IMR-90 (cell line): ENCODE measurements at regions not wholly inside any gene's neighbourhood (a gene's known extent, or its start where the extent isn't known, plus 50 kb on each side); places are given as distances from the start of the nearest gene placed in this dataset.
"Not testable (repeated sequence)": the region's sequence is repeated elsewhere in the genome, so short reads cannot be mapped to it uniquely, and the experiment has no call there.

Experiments
- ATAC-seq: fragments of 200-7000 bp; cut with Tn5 transposase; 2 replicates; pipeline ENCODE4 v1.9.1; 2020; ENCODE audit warnings: low read depth, mild to moderate bottlenecking, moderate library complexity
- BruUV-seq: library from RNA; stranded (reverse); fragments of 400-500 nt; replicated peaks from 2 replicates; lab custom pipeline; 2021; lab: Mats Ljungman, UMichigan
- CTCF ChIA-PET: fragments of 300-600 bp; formaldehyde crosslinking; extraction: SDS; loops from one replicate; lab custom pipeline; 2021; ENCODE audit warnings: antibody characterized with exemption; lab: Yijun Ruan, JAX
- POLR2A ChIA-PET: fragments of 300-600 bp; sonication (Branson Sonifier 250); formaldehyde crosslinking; loops from one replicate; lab custom pipeline; 2022; ENCODE audit warnings: antibody characterized with exemption; ENCODE audit not compliant: unreplicated experiment; lab: Charles Lee
- DNase-seq: peaks from one replicate; pipeline ENCODE4 v3.0.0; 2013
- H2AFZ ChIP-seq: replicated peaks from 2 replicates; pipeline ENCODE3; 2013; ENCODE audit warnings: low read length, mild to moderate bottlenecking; ENCODE audit not compliant: poor library complexity
- H2AK5ac ChIP-seq: 2 replicates; pipeline ENCODE4 v1.6.1; 2013; ENCODE audit warnings: low read depth, low read length, inconsistent platforms
- H2AK9ac ChIP-seq: replicated peaks from 2 replicates; pipeline ENCODE3; 2013; ENCODE audit warnings: mild to moderate bottlenecking, low read depth, low read length, moderate library complexity; ENCODE audit not compliant: poor library complexity
- H2BK120ac ChIP-seq: 2 replicates; pipeline ENCODE4 v1.6.1; 2013; ENCODE audit warnings: low read depth, low read length, inconsistent platforms
- H2BK15ac ChIP-seq: 3 replicates; pipeline ENCODE4 v1.6.1; 2013; ENCODE audit warnings: low read depth, low read length, inconsistent platforms
- H2BK20ac ChIP-seq: 2 replicates; pipeline ENCODE4 v1.6.1; 2013; ENCODE audit warnings: low read depth, mild to moderate bottlenecking, inconsistent platforms, low read length, moderate library complexity
- H2BK5ac ChIP-seq: 2 replicates; pipeline ENCODE4 v1.6.1; 2013; ENCODE audit warnings: mild to moderate bottlenecking, low read depth, low read length, inconsistent platforms; ENCODE audit not compliant: poor library complexity, severe bottlenecking
- H3K14ac ChIP-seq: replicated peaks from 2 replicates; pipeline ENCODE4 v1.6.1; 2013; ENCODE audit warnings: low read depth, low read length, inconsistent platforms
- H3K18ac ChIP-seq: 2 replicates; pipeline ENCODE4 v1.6.1; 2013; ENCODE audit warnings: low read depth, low read length, control low read depth
- H3K23ac ChIP-seq: 2 replicates; pipeline ENCODE4 v1.6.1; 2013; ENCODE audit warnings: low read depth, low read length, inconsistent platforms
- H3K27ac ChIP-seq: 2 replicates; pipeline ENCODE4 v1.5.1; 2013; ENCODE audit warnings: mild to moderate bottlenecking, control low read depth, low read length; ENCODE audit not compliant: insufficient read depth
- H3K27me3 ChIP-seq: 2 replicates; pipeline ENCODE4 v1.6.1; 2013; ENCODE audit warnings: low read length; ENCODE audit not compliant: control insufficient read depth, insufficient read depth
- H3K36me3 ChIP-seq: 2 replicates; pipeline ENCODE4 v1.6.1; 2013; ENCODE audit warnings: low read length, mixed read lengths; ENCODE audit not compliant: control insufficient read depth, insufficient read depth
- H3K4ac ChIP-seq: 2 replicates; pipeline ENCODE4 v1.6.1; 2013; ENCODE audit warnings: low read depth, low read length, inconsistent platforms
- H3K4me1 ChIP-seq: 2 replicates; pipeline ENCODE4 v1.6.1; 2013; ENCODE audit warnings: low read length, mixed read lengths; ENCODE audit not compliant: control insufficient read depth, insufficient read depth
- H3K4me2 ChIP-seq: 2 replicates; pipeline ENCODE4 v1.6.1; 2013; ENCODE audit warnings: low read depth, mild to moderate bottlenecking, control low read depth, low read length, moderate library complexity
- H3K4me3 ChIP-seq: 2 replicates; pipeline ENCODE4 v1.5.1; 2013; ENCODE audit warnings: low read depth, mild to moderate bottlenecking, control low read depth, low read length, moderate library complexity; ENCODE audit not compliant: insufficient read depth
- H3K56ac ChIP-seq: 2 replicates; pipeline ENCODE4 v1.6.1; 2013; ENCODE audit warnings: low read length, inconsistent platforms; ENCODE audit not compliant: insufficient read depth; ENCODE audit errors: extremely low read depth
- H3K79me1 ChIP-seq, 2 experiments: 2 replicates each; pipeline ENCODE4 v1.6.1; 2013; ENCODE audit warnings: low read length in 2 of 2, inconsistent platforms in 1 of 2, low read depth in 1 of 2
- H3K9ac ChIP-seq: 2 replicates; pipeline ENCODE4 v1.6.1; 2013; ENCODE audit warnings: low read depth, low read length, control low read depth
- H3K9me1 ChIP-seq: 2 replicates; pipeline ENCODE4 v1.6.1; 2013; ENCODE audit warnings: low read length, inconsistent platforms; ENCODE audit not compliant: insufficient read depth
- H3K9me3 ChIP-seq: 2 replicates; pipeline ENCODE4 v1.6.1; 2013; ENCODE audit warnings: low read length; ENCODE audit not compliant: control insufficient read depth, insufficient read depth
- H4K20me1 ChIP-seq: 2 replicates; pipeline ENCODE4 v1.6.1; 2013; ENCODE audit warnings: low read length, inconsistent platforms; ENCODE audit not compliant: insufficient read depth
- H4K5ac ChIP-seq: 2 replicates; pipeline ENCODE4 v1.6.1; 2013; ENCODE audit warnings: mild to moderate bottlenecking, low read depth, low read length, control low read depth
- H4K8ac ChIP-seq, 2 experiments: 2 replicates each; pipeline ENCODE4 v1.6.1; 2013; ENCODE audit warnings: low read depth in 2 of 2, low read length in 2 of 2, control low read depth in 1 of 2, inconsistent platforms in 1 of 2
- H4K91ac ChIP-seq: 2 replicates; pipeline ENCODE4 v1.6.1; 2013; ENCODE audit warnings: low read depth, low read length, inconsistent platforms; ENCODE audit not compliant: insufficient read depth
- WGBS, 2 experiments: methylation state at CpG; one replicate each; pipeline versions ENCODE4 v1.1.5 to v1.1.7; 2013; ENCODE audit warnings: missing lambda C conversion rate in 2 of 2; ENCODE audit not compliant: insufficient read length in 1 of 2; ENCODE audit errors: extremely low coverage in 2 of 2; 5-methylcytosine and 5-hydroxymethylcytosine counted together
- dilution Hi-C: fragments of 300-500 bp; cut with HindIII; formaldehyde crosslinking; loops from one replicate; pipeline ENCODE4 v1.14.3; 2018; ENCODE audit warnings: low sequenced_read_pairs; ENCODE audit not compliant: unreplicated experiment
- in situ Hi-C: fragments of 300-500 bp; cut with MboI; formaldehyde crosslinking; loops from 3 replicates; pipeline ENCODE4 v1.14.3; 2019; ENCODE audit warnings: low sequenced_read_pairs, inconsistent platforms, mixed read lengths
- intact Hi-C: fragments of 100-400 bp; cut with micrococcal nuclease; formaldehyde crosslinking; loops from 2 replicates; pipeline ENCODE4 v1.10.0; 2022

- H4K20me1 ChIP-seq, H3K4me2 ChIP-seq, H3K4me1 ChIP-seq, H3K14ac ChIP-seq, H2BK15ac ChIP-seq, H3K36me3 ChIP-seq, H3K9me1 ChIP-seq, H3K9me3 ChIP-seq, in situ Hi-C loops, CTCF ChIA-PET, H3K18ac ChIP-seq, H2AK5ac ChIP-seq, H3K79me1 ChIP-seq, H3K27ac ChIP-seq, POLR2A ChIA-PET, H2AFZ ChIP-seq, H2BK5ac ChIP-seq, DNase-seq, H4K5ac ChIP-seq, intact Hi-C loops, dilution Hi-C loops, ATAC-seq, H2BK20ac ChIP-seq, H3K56ac ChIP-seq, H3K4me3 ChIP-seq, H3K23ac ChIP-seq, H4K8ac ChIP-seq, H3K9ac ChIP-seq, H2BK120ac ChIP-seq, H3K4ac ChIP-seq, H4K91ac ChIP-seq, H2AK9ac ChIP-seq, BruUV-seq: not testable (repeated sequence)
- no CpG with 5 or more reads among the region's 5 CpGs for WGBS, 2 experiments
- peaks cover 10% of the 10 kb centered on the region for H3K27me3 ChIP-seq
These were observed 56.0 kb upstream of the LMO2 start for GRCh38 chr11:33947918-33948317.
